ENCODE measurements at regions not wholly inside any gene's neighbourhood (a gene's known extent, or its start where the extent isn't known, plus 50 kb on each side); places are given as distances from the start of the nearest gene placed in this dataset.
A peak's percentile ranks its signal among the peaks of the same experiment; 100 is the strongest.

GRCh38 chr14:105647784-105648608, 121.6 kb downstream of the TMEM121 start:
- Histone ChIP-seq H3K36me3 (replicated peaks in 1 of 2; ENCODE audit: control insufficient read depth in 1 of 2, insufficient read depth in 2 of 2, low read length in 2 of 2) (no peaks in the 10 kb centered on the region), H2AFZ (ENCODE audit: low read length) (no peak overlapping the region), H4K20me1 (ENCODE audit: insufficient read depth, low read length) (no peaks in the 10 kb centered on the region), H3K9me3 (ENCODE audit: low read length) (peaks cover 12% of the 10 kb centered on the region), H3K9ac (ENCODE audit: insufficient read depth, low read depth, low read length) (no peak overlapping the region), H3K4me3 (replicated peaks in 1 of 3; ENCODE audit: insufficient read depth in 1 of 3, low read depth in 2 of 3, low read length in 3 of 3) (no peak overlapping the region), H3K27ac (ENCODE audit: extremely low read length, insufficient read depth, low read length) (no peak overlapping the region), H3K4me2 (ENCODE audit: low read depth, low read length) (no peak overlapping the region), H3K27me3 (ENCODE audit: control insufficient read depth in 1 of 2, insufficient read depth in 2 of 2, low read length in 2 of 2) (peaks cover 5 to 8% of the 10 kb centered on the region in 2 experiments; a peak in 4 of 5 replicates), H3K79me2 (ENCODE audit: insufficient read depth, low read length) (no peaks in the 10 kb centered on the region), H3K4me1 (ENCODE audit: insufficient read depth, low read length) (no peaks in the 10 kb centered on the region)
- ChIA-PET POLR2A (no interaction called here), CTCF (ENCODE audit: low intra/inter-chr PET ratio, low total read pairs) (no interaction called here)
- no peak for TF ChIP-seq MXD3 (CRISPR knock-in tag; IDR thresholded peaks at IDR 0.05)
- TF ChIP-seq ZNF329 (CRISPR knock-in tag; IDR thresholded peaks at IDR 0.05; ENCODE audit: low read depth) = no peak
- no peak for TF ChIP-seq MEF2D (CRISPR knock-in tag; IDR thresholded peaks at IDR 0.05)
- TF ChIP-seq IRF2 (CRISPR knock-in tag; IDR thresholded peaks at IDR 0.05) = no peak
- TF ChIP-seq GTF2F1 (IDR thresholded peaks at IDR 0.05; ENCODE audit: low read length) = no peak
- no peak for TF ChIP-seq MYNN (CRISPR knock-in tag; IDR thresholded peaks at IDR 0.05; ENCODE audit: low read depth)
- TF ChIP-seq ZNF510 (CRISPR knock-in tag; IDR thresholded peaks at IDR 0.05; ENCODE audit: low read depth) = no peak
- TF ChIP-seq MIXL1 (CRISPR knock-in tag; IDR thresholded peaks at IDR 0.05) = no peak
- no peak for TF ChIP-seq SMARCC2 (IDR thresholded peaks at IDR 0.05)
- TF ChIP-seq, protein P1, sequence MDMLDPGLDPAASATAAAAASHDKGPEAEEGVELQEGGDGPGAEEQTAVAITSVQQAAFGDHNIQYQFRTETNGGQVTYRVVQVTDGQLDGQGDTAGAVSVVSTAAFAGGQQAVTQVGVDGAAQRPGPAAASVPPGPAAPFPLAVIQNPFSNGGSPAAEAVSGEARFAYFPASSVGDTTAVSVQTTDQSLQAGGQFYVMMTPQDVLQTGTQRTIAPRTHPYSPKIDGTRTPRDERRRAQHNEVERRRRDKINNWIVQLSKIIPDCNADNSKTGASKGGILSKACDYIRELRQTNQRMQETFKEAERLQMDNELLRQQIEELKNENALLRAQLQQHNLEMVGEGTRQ (IDR thresholded peaks at IDR 0.05; ENCODE audit: low read depth, low read length) = no peak
- TF ChIP-seq, protein P1 (CRISPR knock-in tag; IDR thresholded peaks at IDR 0.05; ENCODE audit: borderline replicate concordance) = no peak
- no peak for TF ChIP-seq IRF1 (CRISPR knock-in tag; IDR thresholded peaks at IDR 0.05; ENCODE audit: low read depth)
- no peak for TF ChIP-seq PITX1 (CRISPR knock-in tag; IDR thresholded peaks at IDR 0.05)
- no peak for TF ChIP-seq ZNF3 (CRISPR knock-in tag; IDR thresholded peaks at IDR 0.05)
- no peak for TF ChIP-seq ZC3H13 (CRISPR knock-in tag; IDR thresholded peaks at IDR 0.05)
- no peak for TF ChIP-seq PAXIP1 (CRISPR knock-in tag; conservative IDR thresholded peaks at IDR 0.05)
- TF ChIP-seq, protein P2, sequence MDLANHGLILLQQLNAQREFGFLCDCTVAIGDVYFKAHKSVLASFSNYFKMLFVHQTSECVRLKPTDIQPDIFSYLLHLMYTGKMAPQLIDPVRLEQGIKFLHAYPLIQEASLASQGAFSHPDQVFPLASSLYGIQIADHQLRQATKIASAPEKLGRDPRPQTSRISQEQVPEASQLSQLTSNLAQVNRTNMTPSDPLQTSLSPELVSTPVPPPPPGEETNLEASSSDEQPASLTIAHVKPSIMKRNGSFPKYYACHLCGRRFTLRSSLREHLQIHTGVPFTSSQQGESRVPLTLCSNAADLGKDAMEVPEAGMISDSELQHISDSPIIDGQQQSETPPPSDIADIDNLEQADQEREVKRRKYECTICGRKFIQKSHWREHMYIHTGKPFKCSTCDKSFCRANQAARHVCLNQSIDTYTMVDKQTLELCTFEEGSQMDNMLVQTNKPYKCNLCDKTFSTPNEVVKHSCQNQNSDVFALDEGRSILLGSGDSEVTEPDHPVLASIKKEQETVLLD (CRISPR knock-in tag; IDR thresholded peaks at IDR 0.05; ENCODE audit: low read depth) = no peak
- no peak for TF ChIP-seq ZNF30 (CRISPR knock-in tag; IDR thresholded peaks at IDR 0.05)
- no peak for DNase-seq (ENCODE audit: low spot score)
- intact Hi-C loops (cut with micrococcal nuclease; ENCODE audit: unreplicated experiment) = no loop called here
- FAIRE-seq = no peak
- ATAC-seq = peak; percentile 42; the same call in 2 of the 3 replicates
- 0% methylated on average over 4 of the region's 30 CpGs for WGBS (ENCODE audit: low lambda C conversion rate)
- BruUV-seq (replicated peaks) = no TSS peak
- in situ Hi-C loops (cut with HindIII; ENCODE audit: extremely low pct_ligation_motif_present, low pct_unique_long_range_greater_than_20kb) = no loop called here

Data from HepG2 (cell line).